ENCODE measurements at regions not wholly inside any gene's neighbourhood (a gene's known extent, or its start where the extent isn't known, plus 50 kb on each side); places are given as distances from the start of the nearest gene placed in this dataset.

- H4K20me1 ChIP-seq (ENCODE audit: low read length): no peaks in the 10 kb centered on the region
- POLR2A ChIA-PET (ENCODE audit: unreplicated experiment): no interaction called here
- ATAC-seq: no peak
- DNase-seq: no peak
- intact Hi-C loops (cut with micrococcal nuclease): no loop called here
- H3F3A ChIP-seq (ENCODE audit: low read length, unreplicated experiment): no peaks in the 10 kb centered on the region
- BruUV-seq (replicated peaks): no TSS peak
- H3K4me1 ChIP-seq (ENCODE audit: insufficient read depth, low read length): no peaks in the 10 kb centered on the region
- no peak for TF ChIP-seq EZH2 (IDR thresholded peaks at IDR 0.05; ENCODE audit: low read length, unreplicated experiment)
- TF ChIP-seq CTCF (conservative IDR thresholded peaks at IDR 0.05; ENCODE audit: low read depth, low read length): no peak
- TF ChIP-seq EZH2phosphoT487 (IDR thresholded peaks at IDR 0.05; ENCODE audit: borderline replicate concordance, low read length): no peak
- H3K9me3 ChIP-seq (ENCODE audit: low read length): no peaks in the 10 kb centered on the region
- no peak overlapping the region for H3K4me2 ChIP-seq (ENCODE audit: low read length)
- no peak overlapping the region for H2AFZ ChIP-seq (ENCODE audit: low read length)
- CTCF ChIA-PET: no interaction called here
- no peaks in the 10 kb centered on the region for H3K9me2 ChIP-seq (replicated peaks; ENCODE audit: low read length)
- H3K36me3 ChIP-seq (ENCODE audit: low read depth, low read length): no peaks in the 10 kb centered on the region
- peaks cover 74% of the 10 kb centered on the region for H3K27me3 ChIP-seq (ENCODE audit: low read length)
- no peak overlapping the region for H3K9ac ChIP-seq (ENCODE audit: low read length)
- H3K79me2 ChIP-seq (ENCODE audit: low read length): no peaks in the 10 kb centered on the region
- no peak overlapping the region for H3K27ac ChIP-seq (ENCODE audit: low read length)
- H3K4me3 ChIP-seq (ENCODE audit: low read length): no peak overlapping the region
Observed at GRCh38 chr22:49469896-49470740, 357.6 kb downstream of the BRD1 start.

GRCh38 chr22:49468487-49469198 is 359.0 kb downstream of the BRD1 start:
- ChIA-PET CTCF (no interaction called here), POLR2A (ENCODE audit: unreplicated experiment) (no interaction called here)
- ATAC-seq: no peak
- Histone ChIP-seq H3K4me3 (ENCODE audit: low read length) (no peak overlapping the region), H3K36me3 (ENCODE audit: low read depth, low read length) (no peaks in the 10 kb centered on the region), H3K4me1 (ENCODE audit: insufficient read depth, low read length) (no peaks in the 10 kb centered on the region), H3K79me2 (ENCODE audit: low read length) (no peaks in the 10 kb centered on the region), H3K27me3 (ENCODE audit: low read length) (peaks cover 72% of the 10 kb centered on the region), H3K4me2 (ENCODE audit: low read length) (no peak overlapping the region), H3K9me2 (replicated peaks; ENCODE audit: low read length) (no peaks in the 10 kb centered on the region), H3K27ac (ENCODE audit: low read length) (no peak overlapping the region), H3K9ac (ENCODE audit: low read length) (no peak overlapping the region), H3F3A (ENCODE audit: low read length, unreplicated experiment) (no peaks in the 10 kb centered on the region), H2AFZ (ENCODE audit: low read length) (no peak overlapping the region), H4K20me1 (ENCODE audit: low read length) (no peaks in the 10 kb centered on the region), H3K9me3 (ENCODE audit: low read length) (no peaks in the 10 kb centered on the region)
- peak; percentile 17 for DNase-seq
- BruUV-seq (replicated peaks): no TSS peak
- intact Hi-C loops (cut with micrococcal nuclease): no loop called here
- TF ChIP-seq CTCF (conservative IDR thresholded peaks at IDR 0.05; ENCODE audit: low read depth, low read length) (no peak), EZH2phosphoT487 (IDR thresholded peaks at IDR 0.05; ENCODE audit: borderline replicate concordance, low read length) (no peak), EZH2 (IDR thresholded peaks at IDR 0.05; ENCODE audit: low read length, unreplicated experiment) (no peak)

Measured in PC-3 (cell line).